ENCODE measurements at regions not wholly inside any gene's neighbourhood (a gene's known extent, or its start where the extent isn't known, plus 50 kb on each side); places are given as distances from the start of the nearest gene placed in this dataset.

GRCh38 chr1:5596651-5597050, 395.6 kb downstream of the NPHP4 start:
- Mint-ChIP-seq H3K4me1 (ENCODE audit: low read depth) (no peaks in the 10 kb centered on the region), H3K4me3 (no peak overlapping the region), H3K27ac (no peak overlapping the region), H3K27me3 (ENCODE audit: insufficient read depth) (peaks cover 1% of the 10 kb centered on the region; the same call in 1 of the 2 replicates), H3K36me3 (ENCODE audit: low read depth) (peaks cover 14% of the 10 kb centered on the region; the same call in 1 of the 2 replicates), H3K9me3 (peaks cover 81% of the 10 kb centered on the region)
- DNase-seq: no peak
- TF ChIP-seq CTCF (IDR thresholded peaks at IDR 0.05): no peak

GRCh38 chr1:5595531-5596170, 396.6 kb downstream of the NPHP4 start:
- Mint-ChIP-seq H3K4me1 (ENCODE audit: low read depth) (no peaks in the 10 kb centered on the region), H3K27me3 (ENCODE audit: insufficient read depth) (peaks cover 1% of the 10 kb centered on the region; the same call in 1 of the 2 replicates), H3K9me3 (peaks cover 73% of the 10 kb centered on the region), H3K36me3 (ENCODE audit: low read depth) (peaks cover 14% of the 10 kb centered on the region; the same call in 1 of the 2 replicates), H3K4me3 (no peak overlapping the region), H3K27ac (no peak overlapping the region)
- DNase-seq: no peak
- no peak for TF ChIP-seq CTCF (IDR thresholded peaks at IDR 0.05)

- no peak for DNase-seq
- H3K4me3 Mint-ChIP-seq: no peak overlapping the region
- no peak for TF ChIP-seq CTCF (IDR thresholded peaks at IDR 0.05)
- H3K27me3 Mint-ChIP-seq (ENCODE audit: insufficient read depth): peaks cover 1% of the 10 kb centered on the region; the same call in 1 of the 2 replicates
- peaks cover 74% of the 10 kb centered on the region for H3K9me3 Mint-ChIP-seq
- H3K4me1 Mint-ChIP-seq (ENCODE audit: low read depth): no peaks in the 10 kb centered on the region
- H3K36me3 Mint-ChIP-seq (ENCODE audit: low read depth): peaks cover 12% of the 10 kb centered on the region; the same call in 1 of the 2 replicates
- no peak overlapping the region for H3K27ac Mint-ChIP-seq
Measured at GRCh38 chr1:5594056-5594956, 397.9 kb downstream of the NPHP4 start.

GRCh38 chr1:5590717-5591116, 401.5 kb downstream of the NPHP4 start:
- no peak overlapping the region for H3K4me3 Mint-ChIP-seq
- H3K27ac Mint-ChIP-seq: no peak overlapping the region
- H3K9me3 Mint-ChIP-seq: peaks cover 51% of the 10 kb centered on the region
- peaks cover 11% of the 10 kb centered on the region for H3K36me3 Mint-ChIP-seq (ENCODE audit: low read depth)
- no peak for DNase-seq
- peaks cover 1% of the 10 kb centered on the region; the same call in 1 of the 2 replicates for H3K27me3 Mint-ChIP-seq (ENCODE audit: insufficient read depth)
- TF ChIP-seq CTCF (IDR thresholded peaks at IDR 0.05): no peak
- no peaks in the 10 kb centered on the region for H3K4me1 Mint-ChIP-seq (ENCODE audit: low read depth)

- Mint-ChIP-seq H3K27ac (no peak overlapping the region), H3K27me3 (ENCODE audit: insufficient read depth) (peaks cover 1% of the 10 kb centered on the region; the same call in 1 of the 2 replicates), H3K9me3 (peaks cover 49% of the 10 kb centered on the region), H3K4me3 (no peak overlapping the region), H3K36me3 (ENCODE audit: low read depth) (peaks cover 5% of the 10 kb centered on the region), H3K4me1 (ENCODE audit: low read depth) (no peaks in the 10 kb centered on the region)
- no peak for DNase-seq
- no peak for TF ChIP-seq CTCF (IDR thresholded peaks at IDR 0.05)
Measured at GRCh38 chr1:5586629-5587028, 405.6 kb downstream of the NPHP4 start.
